ENCODE measurements at regions not wholly inside any gene's neighbourhood (a gene's known extent, or its start where the extent isn't known, plus 50 kb on each side); places are given as distances from the start of the nearest gene placed in this dataset.
"Not testable (repeated sequence)": the region's sequence is repeated elsewhere in the genome, so short reads cannot be mapped to it uniquely, and the experiment has no call there.

- DNase-seq (ENCODE audit: low read depth) = no peak
- H3K4me3 ChIP-seq (ENCODE audit: low read depth, low read length) = no peak overlapping the region
- TF ChIP-seq CTCF (conservative IDR thresholded peaks at IDR 0.05; ENCODE audit: low read depth, low read length) = no peak
These were observed 1155.5 kb downstream of the EPHA7 start for GRCh38 chr6:92263864-92264263.

- TF ChIP-seq CTCF (conservative IDR thresholded peaks at IDR 0.05; ENCODE audit: low read depth, low read length) = no peak
- H3K4me3 ChIP-seq (ENCODE audit: low read depth, low read length) = no peak overlapping the region
- DNase-seq (ENCODE audit: low read depth) = no peak
These were observed 1160.2 kb downstream of the EPHA7 start for GRCh38 chr6:92259171-92259570.

GRCh38 chr6:92243315-92243714, 1176.0 kb downstream of the EPHA7 start:
- no peak overlapping the region for H3K4me3 ChIP-seq (ENCODE audit: low read depth, low read length)
- no peak for DNase-seq (ENCODE audit: low read depth)
- no peak for TF ChIP-seq CTCF (conservative IDR thresholded peaks at IDR 0.05; ENCODE audit: low read depth, low read length)

- DNase-seq (ENCODE audit: low read depth) = no peak
- no peak for TF ChIP-seq CTCF (conservative IDR thresholded peaks at IDR 0.05; ENCODE audit: low read depth, low read length)
- no peak overlapping the region for H3K4me3 ChIP-seq (ENCODE audit: low read depth, low read length)
These were observed 1188.1 kb downstream of the EPHA7 start for GRCh38 chr6:92231171-92231701.

GRCh38 chr6:92219987-92220386, 1199.4 kb downstream of the EPHA7 start:
- H3K4me3 ChIP-seq (ENCODE audit: low read depth, low read length); DNase-seq (ENCODE audit: low read depth): not testable (repeated sequence)

GRCh38 chr6:92216717-92217116, 1202.6 kb downstream of the EPHA7 start:
- no peak for DNase-seq (ENCODE audit: low read depth)
- no peak for TF ChIP-seq CTCF (conservative IDR thresholded peaks at IDR 0.05; ENCODE audit: low read depth, low read length)
- no peak overlapping the region for H3K4me3 ChIP-seq (ENCODE audit: low read depth, low read length)

GRCh38 chr6:92201618-92202017, 1217.7 kb downstream of the EPHA7 start:
- no peak for DNase-seq (ENCODE audit: low read depth)
- no peak for TF ChIP-seq CTCF (conservative IDR thresholded peaks at IDR 0.05; ENCODE audit: low read depth, low read length)
- H3K4me3 ChIP-seq (ENCODE audit: low read depth, low read length) = no peak overlapping the region

Measured in epithelial cell of proximal tubule (primary cell).